Stimulated activated CD8-positive, alpha-beta memory T cell treated with anti-CD3 and anti-CD28 coated beads, Interleukin-4, amount 100 ng/mL, for 1 hour (primary cell): ENCODE measurements at regions not wholly inside any gene's neighbourhood (a gene's known extent, or its start where the extent isn't known, plus 50 kb on each side); places are given as distances from the start of the nearest gene placed in this dataset.
"Not testable (repeated sequence)": the region's sequence is repeated elsewhere in the genome, so short reads cannot be mapped to it uniquely, and the experiment has no call there.

Experiments
- DNase-seq, 2 donors: peaks; one replicate each; pipeline ENCODE4 v3.0.0-alpha.2; 2020; ENCODE audit warnings: low read depth in 2 of 2, low spot score in 1 of 2

DNA sequence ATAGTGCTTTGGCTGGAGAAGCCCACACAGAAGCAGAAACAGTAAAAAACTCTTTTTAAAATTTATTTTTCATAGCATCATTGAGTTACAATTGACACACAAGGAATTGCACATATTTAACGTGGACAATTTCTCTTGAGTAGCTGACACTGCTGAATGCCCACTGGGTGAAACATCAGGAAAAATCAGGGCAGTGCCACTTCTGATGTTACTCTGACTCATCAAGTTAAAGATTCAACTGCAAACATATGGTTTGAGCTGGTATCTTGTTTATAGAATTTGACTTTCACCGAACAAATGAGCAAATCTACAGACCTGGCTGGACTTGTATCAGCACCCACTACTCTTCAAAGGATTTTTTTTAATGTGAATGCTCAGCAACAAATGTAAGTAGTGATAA lies 66.3 kb upstream of the CTSV start:
- not testable (repeated sequence) for DNase-seq

GRCh38 chr9:97103613-97104383 lies 64.9 kb upstream of the CTSV start:
- DNase-seq, result not testable (repeated sequence)

DNA sequence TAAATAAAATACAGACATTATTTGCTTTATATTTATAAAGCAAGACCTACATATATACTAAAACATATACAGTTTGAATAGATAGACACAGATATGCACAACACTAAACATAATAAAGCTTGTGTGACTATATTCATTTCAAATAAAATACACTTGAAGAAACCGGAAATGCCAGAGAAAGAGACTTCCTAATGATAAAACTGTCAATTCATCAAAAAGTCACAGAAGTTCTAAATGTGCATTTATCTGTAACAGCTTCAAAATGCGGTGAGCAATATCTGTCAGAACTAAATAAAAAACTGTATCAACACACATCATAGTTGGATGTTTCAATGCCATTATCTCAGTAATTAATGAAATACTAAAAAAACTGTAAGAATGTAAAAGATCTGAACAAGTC lies 60.6 kb upstream of the CTSV start:
- not testable (repeated sequence) for DNase-seq

DNA sequence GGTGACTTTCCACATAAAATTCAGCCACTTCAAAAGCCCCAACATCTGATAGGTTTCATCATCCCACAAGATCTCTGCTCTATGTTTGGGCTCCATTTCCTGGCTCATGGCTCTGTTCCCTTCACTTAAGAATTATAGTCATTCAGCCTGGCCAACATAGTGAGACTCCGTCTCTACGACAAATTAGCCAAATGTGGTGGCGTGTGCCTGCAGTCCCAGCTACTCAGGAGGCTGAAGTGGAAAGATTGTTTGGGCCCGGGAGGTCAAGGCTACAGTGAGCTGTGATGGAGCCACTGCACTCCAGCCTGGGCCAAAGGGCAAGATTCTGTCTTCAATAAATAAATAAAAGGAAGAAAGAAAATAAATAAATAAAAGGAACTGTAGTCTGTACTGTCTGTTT lies 57.9 kb upstream of the CTSV start:
- no peak for DNase-seq

DNA sequence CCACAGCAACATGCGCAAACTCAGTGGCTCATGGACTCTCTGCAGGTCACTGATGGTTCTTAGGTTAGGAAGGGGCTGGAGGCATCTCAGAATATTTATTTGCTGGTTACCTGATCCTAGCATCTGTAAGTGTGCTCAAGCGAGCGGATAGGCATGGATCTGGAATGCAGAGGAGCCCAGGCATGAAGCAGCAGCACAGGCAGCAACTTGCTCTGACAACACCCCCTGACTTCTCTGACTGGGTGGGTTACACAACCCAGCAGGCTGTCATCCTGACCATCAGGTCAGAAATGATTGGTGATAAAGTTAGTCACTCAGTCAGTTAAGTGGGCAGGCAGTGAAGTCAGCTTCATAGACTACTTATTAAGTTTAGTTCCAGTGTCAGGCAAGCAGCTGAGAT lies 50.4 kb upstream of the CTSV start:
- DNase-seq, result not testable (repeated sequence)
